ENCODE measurements at regions not wholly inside any gene's neighbourhood (a gene's known extent, or its start where the extent isn't known, plus 50 kb on each side); places are given as distances from the start of the nearest gene placed in this dataset.

- FAIRE-seq (no peak), DNase-seq (ENCODE audit: insufficient read length) (no peak)
- TF ChIP-seq TAF1 (IDR thresholded peaks at IDR 0.05; ENCODE audit: borderline replicate concordance, low read depth, low read length) (no peak), POLR2AphosphoS5 (IDR thresholded peaks at IDR 0.05; ENCODE audit: low read depth, low read length) (no peak), POLR2A (IDR thresholded peaks at IDR 0.05; ENCODE audit: low read depth, low read length) (no peak)
Observed at GRCh38 chr4:181219783-181220416, 1023.3 kb upstream of the TENM3 start.

GRCh38 chr4:181224852-181225251, 1018.4 kb upstream of the TENM3 start:
- TF ChIP-seq POLR2AphosphoS5 (IDR thresholded peaks at IDR 0.05; ENCODE audit: low read depth, low read length) (no peak), POLR2A (IDR thresholded peaks at IDR 0.05; ENCODE audit: low read depth, low read length) (no peak), TAF1 (IDR thresholded peaks at IDR 0.05; ENCODE audit: borderline replicate concordance, low read depth, low read length) (no peak)
- no peak for DNase-seq (ENCODE audit: insufficient read length)
- no peak for FAIRE-seq

GRCh38 chr4:181225616-181226261, 1017.5 kb upstream of the TENM3 start:
- DNase-seq (ENCODE audit: insufficient read length) (no peak), FAIRE-seq (no peak)
- no peak for TF ChIP-seq POLR2A (IDR thresholded peaks at IDR 0.05; ENCODE audit: low read depth, low read length)
- TF ChIP-seq TAF1 (IDR thresholded peaks at IDR 0.05; ENCODE audit: borderline replicate concordance, low read depth, low read length): no peak
- TF ChIP-seq POLR2AphosphoS5 (IDR thresholded peaks at IDR 0.05; ENCODE audit: low read depth, low read length): no peak

GRCh38 chr4:181234951-181235680, 1008.1 kb upstream of the TENM3 start:
- DNase-seq (ENCODE audit: insufficient read length): no peak
- no peak for FAIRE-seq
- TF ChIP-seq POLR2AphosphoS5 (IDR thresholded peaks at IDR 0.05; ENCODE audit: low read depth, low read length) (no peak), TAF1 (IDR thresholded peaks at IDR 0.05; ENCODE audit: borderline replicate concordance, low read depth, low read length) (no peak), POLR2A (IDR thresholded peaks at IDR 0.05; ENCODE audit: low read depth, low read length) (no peak)

GRCh38 chr4:181245326-181245725, 997.9 kb upstream of the TENM3 start:
- TF ChIP-seq POLR2A (IDR thresholded peaks at IDR 0.05; ENCODE audit: low read depth, low read length) (no peak), POLR2AphosphoS5 (IDR thresholded peaks at IDR 0.05; ENCODE audit: low read depth, low read length) (no peak), TAF1 (IDR thresholded peaks at IDR 0.05; ENCODE audit: borderline replicate concordance, low read depth, low read length) (no peak)
- FAIRE-seq (no peak), DNase-seq (ENCODE audit: insufficient read length) (no peak)

GRCh38 chr4:181249031-181249430, 994.2 kb upstream of the TENM3 start:
- TF ChIP-seq POLR2AphosphoS5 (IDR thresholded peaks at IDR 0.05; ENCODE audit: low read depth, low read length): no peak
- TF ChIP-seq TAF1 (IDR thresholded peaks at IDR 0.05; ENCODE audit: borderline replicate concordance, low read depth, low read length): no peak
- TF ChIP-seq POLR2A (IDR thresholded peaks at IDR 0.05; ENCODE audit: low read depth, low read length): no peak
- FAIRE-seq (no peak), DNase-seq (ENCODE audit: insufficient read length) (no peak)

GRCh38 chr4:181254771-181255170, 988.4 kb upstream of the TENM3 start:
- TF ChIP-seq TAF1 (IDR thresholded peaks at IDR 0.05; ENCODE audit: borderline replicate concordance, low read depth, low read length) (no peak), POLR2AphosphoS5 (IDR thresholded peaks at IDR 0.05; ENCODE audit: low read depth, low read length) (no peak), POLR2A (IDR thresholded peaks at IDR 0.05; ENCODE audit: low read depth, low read length) (no peak)
- DNase-seq (ENCODE audit: insufficient read length) (no peak), FAIRE-seq (no peak)

GRCh38 chr4:181258569-181258968, 984.6 kb upstream of the TENM3 start:
- TF ChIP-seq POLR2A (IDR thresholded peaks at IDR 0.05; ENCODE audit: low read depth, low read length): no peak
- TF ChIP-seq TAF1 (IDR thresholded peaks at IDR 0.05; ENCODE audit: borderline replicate concordance, low read depth, low read length): no peak
- TF ChIP-seq POLR2AphosphoS5 (IDR thresholded peaks at IDR 0.05; ENCODE audit: low read depth, low read length): no peak
- no peak for FAIRE-seq
- no peak for DNase-seq (ENCODE audit: insufficient read length)

GRCh38 chr4:181259081-181259709, 984.0 kb upstream of the TENM3 start:
- DNase-seq (ENCODE audit: insufficient read length) (no peak), FAIRE-seq (no peak)
- TF ChIP-seq POLR2A (IDR thresholded peaks at IDR 0.05; ENCODE audit: low read depth, low read length) (no peak), POLR2AphosphoS5 (IDR thresholded peaks at IDR 0.05; ENCODE audit: low read depth, low read length) (no peak), TAF1 (IDR thresholded peaks at IDR 0.05; ENCODE audit: borderline replicate concordance, low read depth, low read length) (no peak)

GRCh38 chr4:181261279-181261678, 981.9 kb upstream of the TENM3 start:
- no peak for DNase-seq (ENCODE audit: insufficient read length)
- no peak for FAIRE-seq
- TF ChIP-seq POLR2A (IDR thresholded peaks at IDR 0.05; ENCODE audit: low read depth, low read length) (no peak), POLR2AphosphoS5 (IDR thresholded peaks at IDR 0.05; ENCODE audit: low read depth, low read length) (no peak), TAF1 (IDR thresholded peaks at IDR 0.05; ENCODE audit: borderline replicate concordance, low read depth, low read length) (no peak)

- TF ChIP-seq POLR2AphosphoS5 (IDR thresholded peaks at IDR 0.05; ENCODE audit: low read depth, low read length): no peak
- TF ChIP-seq POLR2A (IDR thresholded peaks at IDR 0.05; ENCODE audit: low read depth, low read length): no peak
- TF ChIP-seq TAF1 (IDR thresholded peaks at IDR 0.05; ENCODE audit: borderline replicate concordance, low read depth, low read length): no peak
- DNase-seq (ENCODE audit: insufficient read length): no peak
- no peak for FAIRE-seq
Observed at GRCh38 chr4:181264893-181265292, 978.3 kb upstream of the TENM3 start.
